ENCODE measurements at regions not wholly inside any gene's neighbourhood (a gene's known extent, or its start where the extent isn't known, plus 50 kb on each side); places are given as distances from the start of the nearest gene placed in this dataset.
"Not testable (repeated sequence)": the region's sequence is repeated elsewhere in the genome, so short reads cannot be mapped to it uniquely, and the experiment has no call there.

DNA sequence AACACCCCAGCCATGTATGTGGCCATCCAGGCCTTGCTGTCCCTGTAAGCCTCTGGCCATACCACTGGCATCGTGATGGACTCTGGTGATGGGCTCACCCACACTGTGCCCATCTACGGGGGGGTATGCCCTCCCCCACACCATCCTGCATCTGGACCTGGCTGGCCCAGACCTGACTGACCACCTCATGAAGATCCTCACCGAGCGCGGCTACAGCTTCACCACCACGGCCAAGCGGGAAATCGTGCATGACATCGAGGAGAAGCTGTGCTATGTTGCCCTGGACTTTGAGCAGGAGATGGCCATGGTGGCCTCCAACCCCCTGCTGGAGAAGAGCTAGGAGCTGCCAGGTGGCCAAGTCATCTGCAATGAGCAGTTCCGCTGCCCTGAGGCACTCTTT is 80.4 kb upstream of the ZCCHC2 start:
- no peak for DNase-seq

DNA sequence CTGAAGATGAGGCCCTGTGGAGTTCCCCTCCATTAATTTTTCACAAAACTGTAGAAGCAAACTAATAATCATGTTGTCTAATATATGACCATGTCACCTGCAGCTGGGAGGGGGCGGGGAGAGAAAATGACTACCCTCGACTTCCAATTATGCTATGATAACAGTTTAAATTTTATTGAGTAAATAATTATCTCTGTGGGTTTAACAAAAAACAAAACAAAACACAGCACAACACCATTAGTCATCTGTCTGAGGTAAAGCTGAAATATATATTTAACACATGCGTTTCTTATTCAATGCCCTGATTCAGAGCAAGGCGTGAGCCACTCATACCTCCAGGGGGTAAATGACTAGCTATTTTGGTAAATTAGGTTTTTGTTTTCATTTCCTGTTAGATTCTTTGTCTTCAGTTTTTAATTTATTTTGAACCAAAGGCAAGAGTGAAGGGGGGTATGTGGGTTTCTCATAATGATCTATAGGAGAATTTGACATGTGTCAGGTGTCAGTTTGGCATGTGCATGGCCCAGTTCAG is 77.4 kb upstream of the ZCCHC2 start:
- DNase-seq = peak in 2 of 3 experiments; percentile 100

DNA sequence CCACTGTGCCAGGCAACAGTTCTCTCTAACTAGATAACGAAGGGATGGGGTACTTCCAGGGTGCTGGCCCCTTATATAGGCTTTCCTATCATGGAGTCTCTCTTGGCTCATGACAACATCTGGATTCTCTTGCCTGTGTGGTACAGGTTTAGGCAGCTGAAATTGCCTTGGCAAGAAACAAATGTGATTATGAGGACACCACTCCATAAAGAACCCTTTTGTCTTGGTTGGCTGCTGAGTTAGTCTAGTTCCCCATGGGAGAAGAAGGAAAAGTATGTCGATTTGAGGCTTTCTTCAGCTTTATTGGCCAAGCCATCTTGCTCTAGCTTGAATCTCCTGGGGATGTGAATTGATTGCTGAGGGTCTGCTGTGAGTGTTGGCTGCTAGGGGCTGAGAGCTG is 76.3 kb upstream of the ZCCHC2 start:
- peak in 2 of 3 experiments; percentile 41 to 58 for DNase-seq

DNA sequence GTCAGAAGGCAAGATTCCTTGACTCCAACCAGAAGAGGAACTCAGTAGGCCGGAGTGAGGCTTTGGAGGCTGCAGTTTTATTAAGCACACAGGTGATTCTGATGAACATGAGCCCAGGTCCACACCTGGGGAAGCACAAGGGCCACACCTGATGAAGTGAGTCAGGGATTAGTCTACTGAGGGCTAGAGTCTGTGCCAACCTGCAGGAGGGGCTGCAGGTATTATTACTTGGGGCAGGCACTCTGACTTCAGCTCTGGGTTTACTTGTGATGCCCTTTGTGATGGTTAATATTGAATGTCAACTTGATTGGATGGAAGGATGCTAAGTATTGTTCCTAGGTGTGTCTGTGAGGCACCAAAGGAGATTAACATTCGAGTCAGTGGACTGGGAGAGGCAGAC is 75.2 kb upstream of the ZCCHC2 start:
- DNase-seq = no peak

DNA sequence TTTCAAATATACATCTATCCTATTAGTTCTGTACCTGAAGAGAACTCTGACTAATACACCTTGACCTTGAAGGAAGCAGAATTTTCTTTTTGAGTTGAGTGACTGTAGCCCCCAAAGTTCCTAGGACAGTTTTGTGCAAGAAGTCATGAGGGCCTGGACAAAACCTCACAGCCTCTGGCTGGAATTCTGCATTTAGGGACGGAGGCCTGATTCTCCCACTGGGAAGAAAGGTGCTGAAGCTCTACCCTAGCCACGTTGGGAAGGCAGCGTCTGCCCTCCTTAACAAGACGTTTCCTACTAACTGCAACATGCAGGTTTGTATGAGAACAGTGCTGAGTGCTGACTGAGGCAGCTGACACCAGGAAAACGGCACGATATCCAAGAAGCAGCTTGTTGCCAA is 74.4 kb upstream of the ZCCHC2 start:
- no peak for DNase-seq

DNA sequence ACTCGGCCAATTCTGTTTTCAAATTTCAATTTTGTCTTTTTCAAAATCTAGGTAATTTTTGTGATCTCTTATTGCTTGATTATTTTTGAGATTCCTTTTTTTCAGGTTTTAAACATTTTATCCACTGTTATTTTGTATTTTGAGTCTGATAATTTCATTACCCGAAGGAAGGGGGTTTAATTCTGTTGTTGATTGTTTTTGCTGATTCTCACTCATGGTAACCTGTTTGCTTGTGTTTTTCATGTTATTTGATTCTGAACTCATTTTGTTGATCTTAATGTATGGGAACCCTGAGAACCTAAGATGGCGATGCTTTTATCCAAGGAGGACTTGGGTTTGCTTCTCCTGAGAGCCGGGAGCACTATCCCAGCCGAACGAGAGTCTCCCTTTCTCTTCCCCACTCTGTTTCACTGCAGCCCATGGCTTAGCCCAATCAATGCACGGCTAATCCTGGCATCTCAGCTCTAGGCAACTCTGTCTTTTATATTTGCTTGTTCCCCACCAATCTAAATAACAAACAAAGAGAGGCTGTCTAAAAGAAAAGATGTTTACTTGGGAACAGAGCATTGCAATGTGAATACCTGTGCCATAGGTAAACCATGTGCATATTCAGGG is 73.2 kb upstream of the ZCCHC2 start:
- DNase-seq = no peak

DNA sequence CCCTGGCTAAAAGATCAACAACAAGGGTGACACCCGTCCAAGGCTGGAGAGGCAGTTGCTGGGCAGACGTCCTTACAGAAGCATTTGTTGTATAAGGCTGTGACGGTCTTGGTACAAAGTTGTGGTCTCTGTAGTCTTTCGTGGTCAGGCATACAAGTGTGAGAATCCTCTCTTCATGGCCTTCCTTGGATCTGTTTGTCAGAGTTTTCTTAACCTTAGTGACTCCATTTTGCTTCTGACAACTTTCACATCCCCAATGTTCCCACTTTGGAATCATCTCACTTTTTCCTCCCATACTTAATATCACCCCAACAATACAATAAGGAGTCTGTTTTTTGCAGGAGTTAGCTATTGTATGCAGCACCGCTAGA is 72.7 kb upstream of the ZCCHC2 start:
- DNase-seq = no peak

DNA sequence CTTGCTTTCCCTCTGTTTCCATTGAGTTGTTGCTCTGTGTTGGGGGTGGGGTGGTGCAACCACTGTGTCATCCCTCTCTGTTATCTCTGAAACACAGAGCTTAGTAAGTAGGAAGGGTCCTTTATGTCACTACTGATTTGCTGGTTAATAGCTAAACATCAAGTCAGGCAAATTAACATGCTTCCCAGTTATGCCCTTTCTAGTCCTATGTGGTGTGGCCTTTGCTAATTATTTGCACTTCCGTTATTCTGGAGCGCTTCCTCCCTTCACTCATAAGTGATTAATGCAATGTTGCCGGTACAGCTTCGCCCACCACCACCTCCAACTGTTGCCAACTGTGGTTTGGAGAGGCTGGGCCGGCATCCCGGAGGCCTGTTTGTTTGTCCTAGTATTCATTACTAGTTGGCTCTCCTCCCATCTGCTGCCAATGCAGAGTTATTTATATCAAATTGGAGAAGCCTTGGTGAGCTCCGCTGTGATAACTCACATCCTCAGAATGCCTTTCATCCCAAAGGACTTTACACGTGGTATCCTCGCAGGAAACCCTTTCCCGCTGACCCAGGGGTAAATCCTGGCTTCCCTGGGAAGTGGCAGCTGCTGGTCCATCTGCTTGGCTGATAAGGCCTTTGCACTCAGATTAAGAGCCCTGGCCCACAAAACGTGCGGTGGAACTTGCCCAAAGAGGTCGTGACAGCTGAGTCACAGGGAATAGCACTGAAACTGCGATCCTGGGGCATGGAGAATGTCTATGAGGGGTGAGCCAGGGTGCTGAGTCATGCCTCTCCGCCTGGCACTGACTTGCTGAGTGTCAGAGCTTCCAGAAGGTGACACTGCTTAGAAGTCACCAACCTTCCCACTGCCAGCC is 72.0 kb upstream of the ZCCHC2 start:
- DNase-seq = peak in 2 of 3 experiments; percentile 67 to 81

DNA sequence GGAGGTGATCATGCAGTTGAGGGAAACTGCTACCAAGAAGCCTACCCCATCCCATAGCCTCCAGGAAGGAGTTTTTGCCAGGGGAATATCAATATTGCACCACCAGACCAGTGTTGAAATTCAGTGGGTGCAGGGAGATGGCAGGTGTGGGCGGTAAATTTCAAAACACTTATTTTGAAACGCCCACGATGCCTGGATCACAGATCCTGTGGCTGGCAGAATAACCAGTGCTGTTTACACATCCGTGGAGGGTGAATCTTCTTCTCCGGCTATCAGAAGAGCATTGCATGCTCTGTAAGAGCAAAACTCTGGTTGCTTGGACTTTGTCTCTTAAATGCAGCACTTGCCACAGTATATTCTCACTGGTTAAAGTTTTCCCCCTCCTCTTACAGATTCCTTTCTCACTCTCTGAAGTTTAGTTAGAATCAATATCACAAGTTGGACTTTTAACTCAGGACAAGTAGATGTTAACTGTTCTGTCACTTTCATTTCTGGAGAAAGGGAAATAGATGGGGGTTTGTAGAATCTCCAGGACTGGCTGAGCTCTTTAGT is 70.5 kb upstream of the ZCCHC2 start:
- DNase-seq = no peak

DNA sequence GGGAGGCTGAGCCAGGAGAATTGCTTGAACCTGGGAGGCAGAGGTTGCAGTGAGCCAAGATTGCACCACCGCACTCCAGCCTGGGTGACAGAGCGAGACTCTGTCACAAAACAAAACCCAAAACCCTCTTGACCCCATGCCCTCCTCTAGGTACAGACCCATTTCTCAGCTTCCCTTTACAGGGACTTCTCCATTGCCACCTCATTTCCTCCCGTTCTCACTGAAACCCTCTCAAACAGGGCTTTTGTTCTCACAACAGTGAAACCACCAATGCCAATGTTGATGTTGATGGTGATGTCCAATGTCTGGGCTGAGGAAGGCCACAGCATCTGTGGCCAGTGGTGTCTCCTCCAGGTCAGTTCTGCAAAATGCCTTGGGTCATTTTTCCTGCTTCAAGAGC is 69.0 kb upstream of the ZCCHC2 start:
- no peak for DNase-seq

DNA sequence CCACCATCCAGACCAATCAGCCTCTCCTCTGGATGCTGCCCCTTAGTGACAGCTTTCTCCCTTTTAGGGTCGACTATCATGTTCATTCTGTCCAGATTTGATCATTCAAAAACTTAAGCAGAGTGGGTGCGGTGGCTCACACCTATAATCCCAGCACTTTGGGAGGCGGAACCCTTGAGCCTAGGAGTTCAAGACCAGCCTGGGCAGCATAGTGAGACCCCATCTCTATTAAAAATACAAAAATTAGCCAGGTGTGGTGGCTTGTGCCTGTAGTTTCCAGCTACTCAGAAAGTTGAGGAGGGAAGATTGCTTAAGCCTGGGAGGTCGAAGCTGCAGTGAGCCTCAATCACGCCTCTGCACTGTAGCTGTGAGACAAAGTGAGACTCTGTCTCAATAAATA is 68.3 kb upstream of the ZCCHC2 start:
- no peak for DNase-seq

DNA sequence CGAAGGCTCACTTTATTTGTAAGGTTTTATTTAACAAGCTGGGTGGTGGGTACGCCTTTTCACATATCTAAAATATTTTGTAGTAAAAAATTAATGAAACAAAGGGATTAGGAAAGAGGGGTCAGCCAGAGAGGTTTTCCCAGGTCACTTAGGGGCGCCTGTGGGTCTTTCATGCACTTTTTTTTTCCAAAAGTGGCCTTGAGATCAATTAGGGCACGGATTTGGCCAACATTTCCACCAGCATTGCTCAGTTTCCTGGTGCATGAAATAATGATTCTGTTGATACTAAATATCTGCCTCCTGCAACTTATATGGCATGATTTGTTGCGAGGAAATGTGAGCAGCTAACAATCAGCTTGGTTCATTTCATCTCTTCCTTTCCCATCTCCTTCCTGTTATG is 67.6 kb upstream of the ZCCHC2 start:
- DNase-seq = no peak

DNA sequence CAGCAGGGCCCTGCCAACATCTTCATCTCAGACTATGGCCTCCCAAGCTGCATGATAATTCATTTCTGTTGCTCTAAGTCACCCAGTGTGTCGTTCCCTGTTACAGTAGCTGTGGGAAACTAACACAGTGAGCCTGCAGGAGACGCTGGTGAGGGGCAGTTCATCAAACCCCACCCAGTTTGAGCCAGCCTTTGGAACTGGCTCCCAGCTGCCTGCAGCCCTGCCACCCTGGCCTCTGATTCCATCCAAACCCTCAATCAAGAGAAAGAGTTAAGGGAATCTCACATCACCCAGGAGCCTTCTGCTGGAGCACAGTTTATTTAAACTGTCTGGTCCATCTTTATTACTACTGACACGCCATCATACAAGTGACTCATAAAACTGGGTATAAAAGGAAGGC is 64.9 kb upstream of the ZCCHC2 start:
- no peak for DNase-seq

DNA sequence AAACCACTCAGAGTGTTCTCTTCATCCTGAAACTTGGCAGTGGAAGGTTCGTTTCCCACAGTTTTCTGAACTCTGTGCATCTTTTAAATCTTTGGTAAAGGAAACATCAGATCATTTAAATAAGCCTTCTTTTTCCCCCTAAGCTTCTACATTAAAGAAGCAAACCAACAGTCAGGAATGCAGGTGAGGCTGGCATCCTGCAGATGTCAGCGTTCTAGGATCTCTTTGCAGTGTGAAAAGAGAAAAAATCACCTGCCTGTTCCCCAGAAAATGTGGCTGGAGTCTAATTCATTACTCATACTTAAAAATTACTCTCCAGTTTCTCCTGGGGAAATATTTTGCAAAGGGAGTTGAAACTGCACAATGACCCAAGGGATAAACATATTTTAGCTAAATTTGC is 64.5 kb upstream of the ZCCHC2 start:
- DNase-seq = peak in 1 of 3 experiments; percentile 41

DNA sequence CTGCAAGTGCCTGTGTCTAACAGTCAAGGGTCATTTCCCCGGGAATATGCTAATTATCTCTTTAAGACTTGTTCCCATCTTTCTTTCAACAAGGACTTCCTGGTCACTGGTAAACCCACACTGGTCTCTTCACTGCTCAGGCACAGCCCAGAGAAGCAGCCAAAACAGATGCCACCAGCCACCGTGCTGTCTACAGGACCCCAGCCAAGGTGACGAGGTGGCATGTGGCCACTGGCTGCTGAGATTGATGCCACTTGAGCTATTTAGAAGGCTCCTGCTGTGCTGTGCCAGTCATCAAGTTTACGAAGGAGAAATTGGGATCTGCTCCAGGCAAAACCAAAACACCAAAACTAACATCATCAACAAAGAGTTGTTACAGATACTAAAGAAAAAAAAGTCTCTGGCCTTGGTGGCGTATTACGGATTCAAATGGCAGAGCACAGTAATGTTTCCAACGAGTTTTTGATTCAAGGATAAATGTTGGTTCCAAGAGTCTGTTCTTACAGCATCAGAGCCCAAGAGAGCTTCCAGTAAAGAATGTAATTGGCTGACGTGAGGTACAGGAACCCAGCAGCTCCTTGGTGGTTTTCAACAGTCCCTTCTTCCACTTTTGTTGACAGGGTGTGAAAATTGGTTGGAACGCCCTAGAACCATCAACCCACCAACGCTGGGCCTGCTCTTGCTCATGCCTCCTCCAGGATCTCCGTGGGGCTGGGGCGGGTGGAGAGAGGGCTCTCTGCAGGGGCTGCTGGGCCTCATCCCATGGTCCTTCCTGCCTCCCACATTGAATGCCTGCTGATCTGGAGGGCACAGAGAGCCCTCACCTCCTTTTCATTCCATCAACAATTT is 63.7 kb upstream of the ZCCHC2 start:
- peak in 2 of 3 experiments; percentile 50 to 53 for DNase-seq

DNA sequence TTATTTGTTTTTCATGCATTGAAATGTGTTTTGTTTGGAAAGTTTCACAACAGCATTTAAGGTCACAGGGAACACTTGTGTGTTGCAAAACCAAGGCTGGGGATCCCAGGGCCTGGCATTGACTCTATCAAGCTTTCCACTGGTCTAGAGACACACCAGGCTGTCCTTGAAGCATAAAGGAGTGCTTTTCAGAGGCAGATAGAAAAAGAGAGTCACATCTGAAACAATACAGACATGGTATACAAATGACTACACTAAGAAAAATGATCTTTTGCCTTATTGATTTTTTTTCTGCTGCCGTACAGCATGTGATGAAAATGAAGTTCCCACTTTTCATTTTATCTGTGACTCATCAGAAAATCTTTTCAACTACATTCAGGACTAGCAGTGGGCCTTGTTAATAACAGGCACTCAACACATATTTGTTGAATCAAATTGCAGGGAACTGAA is 61.9 kb upstream of the ZCCHC2 start:
- peak in 1 of 3 experiments; percentile 53 for DNase-seq

DNA sequence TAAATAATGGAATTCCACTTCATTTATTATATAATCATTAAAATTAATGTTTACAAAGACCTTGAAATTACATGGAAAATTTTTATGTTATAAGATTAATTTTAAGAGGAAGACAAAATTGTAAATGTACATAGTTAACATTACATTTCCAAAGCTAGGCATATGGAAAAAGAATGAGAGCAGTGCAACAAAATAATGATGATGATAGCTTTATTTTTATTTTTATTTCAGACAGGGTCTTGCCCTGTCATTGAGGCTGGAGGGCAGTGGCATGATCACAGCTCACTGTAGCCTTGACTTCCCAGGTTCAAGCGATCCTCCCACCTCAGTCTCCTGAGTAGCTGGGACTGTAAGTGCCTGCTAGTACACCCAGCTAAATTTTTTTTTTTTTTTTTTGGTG is 61.2 kb upstream of the ZCCHC2 start:
- DNase-seq = no peak

DNA sequence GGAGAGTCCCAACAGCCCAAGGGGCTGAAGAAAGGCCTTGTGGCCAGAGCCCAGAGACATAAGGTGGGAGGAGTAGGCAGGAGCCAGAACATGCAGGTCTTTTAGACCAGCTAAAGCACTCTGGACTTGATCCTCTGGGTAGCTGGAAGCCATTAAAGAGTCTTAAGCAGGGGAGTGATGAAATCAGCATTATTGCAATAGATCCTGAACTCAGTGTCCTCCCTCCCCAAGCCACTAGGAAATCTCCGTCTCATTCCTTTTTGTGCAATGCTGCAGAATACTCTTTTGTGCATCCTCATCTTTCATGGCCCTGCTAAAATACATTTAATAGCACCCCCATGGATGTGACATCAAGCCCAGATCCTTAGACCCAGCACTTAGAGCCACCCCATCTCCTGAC is 58.6 kb upstream of the ZCCHC2 start:
- no peak for DNase-seq

DNA sequence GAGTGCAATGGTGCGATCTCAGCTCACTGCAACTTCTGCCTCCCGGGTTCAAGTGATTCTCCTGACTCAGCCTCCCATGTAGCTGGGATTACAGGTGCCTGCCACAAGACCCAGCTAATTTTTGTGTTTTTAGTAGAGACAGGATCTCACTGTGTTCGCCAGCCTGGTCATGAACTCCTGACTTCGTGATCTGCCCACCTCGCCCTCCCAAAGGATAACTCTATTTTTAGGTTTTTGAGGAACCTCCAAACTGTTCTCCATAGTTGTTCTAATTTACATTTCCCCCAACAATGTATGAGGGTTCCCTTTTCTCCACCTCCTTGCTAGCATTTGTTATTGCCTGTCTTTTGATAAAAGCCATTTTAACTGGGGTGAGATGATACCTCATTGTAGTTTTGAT is 53.7 kb upstream of the ZCCHC2 start:
- not testable (repeated sequence) for DNase-seq
